DND-41 (cell line): ENCODE measurements at regions not wholly inside any gene's neighbourhood (a gene's known extent, or its start where the extent isn't known, plus 50 kb on each side); places are given as distances from the start of the nearest gene placed in this dataset.

Experiments
- ATAC-seq: fragments of 200-7000 bp; cut with Tn5 transposase; 3 replicates; pipeline ENCODE4 v1.9.1; 2021; ENCODE audit warnings: low read depth; ENCODE audit not compliant: insufficient read depth
- DNase-seq: peaks from one replicate; pipeline ENCODE4 v3.0.0-alpha.2; 2020
- H2AFZ ChIP-seq: 2 replicates; pipeline ENCODE4 v1.6.0; 2012; ENCODE audit warnings: low read depth, low read length
- H3K27ac ChIP-seq: 2 replicates; pipeline ENCODE4 v1.5.1; 2012; ENCODE audit warnings: low read length, inconsistent platforms
- H3K27me3 ChIP-seq: fragments of 200-600 bp; sonication (generic); 2 replicates; pipeline ENCODE4 v1.6.0; 2012; ENCODE audit warnings: low read length, mild to moderate bottlenecking, inconsistent platforms; ENCODE audit not compliant: insufficient read depth, poor library complexity
- H3K36me3 ChIP-seq: 2 replicates; pipeline ENCODE4 v1.5.1; 2012; ENCODE audit warnings: low read length, inconsistent platforms; ENCODE audit not compliant: insufficient read depth
- H3K4me1 ChIP-seq: 2 replicates; pipeline ENCODE4 v1.5.1; 2012; ENCODE audit warnings: mild to moderate bottlenecking, low read length; ENCODE audit not compliant: insufficient read depth
- H3K4me2 ChIP-seq: 2 replicates; pipeline ENCODE4 v1.6.0; 2012; ENCODE audit warnings: mild to moderate bottlenecking, moderate library complexity, low read length, inconsistent platforms; ENCODE audit not compliant: insufficient read depth
- H3K4me3 ChIP-seq, 2 experiments: fragments of 200-600 bp in 1 of 2; shearing (Covaris generic) in 1 of 2; 2 replicates each; pipeline ENCODE4 v1.5.1; 2012 to 2016; ENCODE audit warnings: inconsistent platforms in 2 of 2, low read length in 2 of 2, mild to moderate bottlenecking in 2 of 2, low read depth in 1 of 2, moderate library complexity in 1 of 2
- H3K79me2 ChIP-seq: 2 replicates; pipeline ENCODE4 v1.6.0; 2012; ENCODE audit warnings: low read length, inconsistent platforms; ENCODE audit not compliant: insufficient read depth
- H3K9ac ChIP-seq: 2 replicates; pipeline ENCODE4 v1.6.0; 2012; ENCODE audit warnings: low read depth, mild to moderate bottlenecking, inconsistent platforms, low read length, moderate library complexity
- H3K9me3 ChIP-seq: 2 replicates; pipeline ENCODE4 v1.5.1; 2012; ENCODE audit warnings: low read length, moderate library complexity, mild to moderate bottlenecking, inconsistent platforms; ENCODE audit not compliant: insufficient read depth, severe bottlenecking
- H4K20me1 ChIP-seq: 2 replicates; pipeline ENCODE4 v1.6.0; 2012; ENCODE audit warnings: low read length; ENCODE audit not compliant: insufficient read depth
- CTCF ChIP-seq: IDR thresholded peaks from 2 replicates; pipeline ENCODE4 v1.5.1; 2012; ENCODE audit warnings: borderline replicate concordance, low read length, moderate library complexity, mild to moderate bottlenecking; ENCODE audit not compliant: poor library complexity, severe bottlenecking; ENCODE audit errors: extremely low read depth
- EZH2 ChIP-seq: IDR thresholded peaks from 3 replicates; pipeline ENCODE4 v1.6.1; 2012; ENCODE audit warnings: borderline replicate concordance, low read depth, mild to moderate bottlenecking, moderate library complexity, low read length, inconsistent platforms; ENCODE audit not compliant: severe bottlenecking

DNA sequence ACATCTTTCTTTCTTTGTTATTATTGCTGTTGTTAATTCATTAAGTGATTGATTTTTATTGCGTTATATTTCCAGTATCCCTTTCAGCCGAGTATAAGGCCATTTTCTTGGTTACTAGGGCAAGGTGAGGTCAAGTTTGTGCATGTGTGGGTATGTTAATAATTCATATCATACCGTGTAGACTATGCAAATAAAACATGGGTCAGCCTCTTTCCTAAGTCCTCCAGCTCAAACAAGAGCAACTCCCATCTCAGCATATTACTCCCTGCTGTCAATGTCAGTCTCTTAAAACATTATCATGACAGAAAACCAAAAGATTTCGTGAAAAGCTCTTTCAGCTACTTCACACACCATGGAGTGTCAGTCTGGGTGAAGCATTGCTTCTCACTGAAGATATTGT, 103.9 kb upstream of the ST8SIA2 start:
- no peak for TF ChIP-seq CTCF
- TF ChIP-seq EZH2: no peak
- peaks cover 2% of the 10 kb centered on the region for H3K27me3 ChIP-seq
- DNase-seq (no peak), ATAC-seq (no peak)
- no peaks in the 10 kb centered on the region for H3K36me3 ChIP-seq
- H3K9ac ChIP-seq: no peak overlapping the region
- H3K79me2 ChIP-seq: no peaks in the 10 kb centered on the region
- no peaks in the 10 kb centered on the region for H3K9me3 ChIP-seq
- H4K20me1 ChIP-seq: no peaks in the 10 kb centered on the region
- H2AFZ ChIP-seq: no peak overlapping the region
- peaks cover 4% of the 10 kb centered on the region; the same call in 1 of the 2 replicates for H3K4me1 ChIP-seq
- no peak overlapping the region for H3K27ac ChIP-seq
- H3K4me3 ChIP-seq: no peak overlapping the region
- no peak overlapping the region for H3K4me2 ChIP-seq

GRCh38 chr15:92290359-92290992, 103.2 kb upstream of the ST8SIA2 start:
- Histone ChIP-seq H3K79me2 (no peaks in the 10 kb centered on the region), H3K4me2 (no peak overlapping the region), H3K4me1 (peaks cover 4% of the 10 kb centered on the region; the same call in 1 of the 2 replicates), H3K27me3 (peaks cover 3% of the 10 kb centered on the region), H3K27ac (no peak overlapping the region), H3K9me3 (no peaks in the 10 kb centered on the region), H3K36me3 (no peaks in the 10 kb centered on the region), H2AFZ (no peak overlapping the region), H3K4me3 (no peak overlapping the region), H4K20me1 (no peaks in the 10 kb centered on the region), H3K9ac (no peak overlapping the region)
- TF ChIP-seq EZH2: no peak
- TF ChIP-seq CTCF: no peak
- ATAC-seq (no peak), DNase-seq (no peak)

GRCh38 chr15:92291900-92292299, 101.8 kb upstream of the ST8SIA2 start:
- DNase-seq (no peak), ATAC-seq (no peak)
- no peak overlapping the region for H2AFZ ChIP-seq
- TF ChIP-seq CTCF (no peak), EZH2 (no peak)
- H3K4me1 ChIP-seq: peaks cover 4% of the 10 kb centered on the region; the same call in 1 of the 2 replicates
- no peaks in the 10 kb centered on the region for H3K79me2 ChIP-seq
- no peak overlapping the region for H3K4me2 ChIP-seq
- no peaks in the 10 kb centered on the region for H3K9me3 ChIP-seq
- H4K20me1 ChIP-seq: no peaks in the 10 kb centered on the region
- no peak overlapping the region for H3K27ac ChIP-seq
- no peaks in the 10 kb centered on the region for H3K36me3 ChIP-seq
- peaks cover 3% of the 10 kb centered on the region for H3K27me3 ChIP-seq
- no peak overlapping the region for H3K4me3 ChIP-seq
- no peak overlapping the region for H3K9ac ChIP-seq

GRCh38 chr15:92294759-92295158, 98.9 kb upstream of the ST8SIA2 start:
- TF ChIP-seq CTCF (no peak), EZH2 (no peak)
- DNase-seq: peak; percentile 7

More at GRCh38 chr15:92294759-92295158, 98.9 kb upstream of the ST8SIA2 start:
- H3K4me3 ChIP-seq: no peak overlapping the region
- H3K4me2 ChIP-seq: no peak overlapping the region
- no peak overlapping the region for H3K27ac ChIP-seq
- H3K9ac ChIP-seq: no peak overlapping the region
- ATAC-seq: no peak
- no peaks in the 10 kb centered on the region for H3K9me3 ChIP-seq
- H2AFZ ChIP-seq: no peak overlapping the region
- H3K4me1 ChIP-seq: no peaks in the 10 kb centered on the region
- H4K20me1 ChIP-seq: no peaks in the 10 kb centered on the region
- H3K27me3 ChIP-seq: peaks cover 3% of the 10 kb centered on the region
- no peaks in the 10 kb centered on the region for H3K79me2 ChIP-seq
- no peaks in the 10 kb centered on the region for H3K36me3 ChIP-seq
